CD4-positive, alpha-beta T cell treated with Interleukin-1 beta for 1 hour (primary cell): ENCODE measurements at regions not wholly inside any gene's neighbourhood (a gene's known extent, or its start where the extent isn't known, plus 50 kb on each side); places are given as distances from the start of the nearest gene placed in this dataset.

Experiments
- DNase-seq, 2 donors: peaks; one replicate each; pipeline ENCODE4 v3.0.0-alpha.2; 2020 to 2022

DNA sequence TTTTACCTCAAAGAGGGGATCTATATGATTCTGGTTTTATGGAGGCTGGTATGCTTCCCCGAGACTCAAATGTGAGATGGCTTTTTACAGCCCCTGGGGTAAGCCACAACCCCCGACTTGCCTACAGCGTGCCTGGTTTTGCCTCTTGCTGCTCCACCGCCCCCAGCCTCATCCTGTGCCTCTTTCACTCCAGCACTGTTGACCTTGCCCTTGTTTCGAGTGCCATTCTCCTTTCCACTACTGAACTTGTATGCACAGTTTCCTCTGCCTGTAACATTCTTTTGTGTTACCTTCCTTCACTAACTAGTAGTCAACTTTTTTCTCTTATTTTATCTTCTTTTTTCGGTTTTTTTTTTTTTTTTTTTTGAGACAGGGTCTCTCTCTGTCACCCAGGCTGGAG, 219.0 kb upstream of the ZBED5 start:
- no peak for DNase-seq

DNA sequence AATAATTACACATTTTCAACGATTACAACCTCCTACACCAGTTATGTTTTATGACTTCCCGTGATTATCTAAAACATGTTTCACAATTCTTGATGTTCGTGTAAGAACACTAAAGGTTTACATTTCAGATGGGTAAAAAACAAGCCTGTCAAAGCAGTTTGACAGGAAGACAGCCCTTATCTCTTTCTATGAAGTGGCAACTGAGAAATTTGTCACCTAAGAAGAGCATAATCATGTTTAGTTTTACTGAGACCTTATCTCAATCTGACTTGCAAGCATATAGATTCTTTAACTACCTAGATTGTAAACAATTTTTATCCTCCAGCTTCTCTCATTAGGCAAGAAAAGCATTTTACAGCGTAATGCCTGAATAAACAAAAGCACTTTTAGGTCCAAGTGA, 218.4 kb upstream of the ZBED5 start:
- DNase-seq: no peak

DNA sequence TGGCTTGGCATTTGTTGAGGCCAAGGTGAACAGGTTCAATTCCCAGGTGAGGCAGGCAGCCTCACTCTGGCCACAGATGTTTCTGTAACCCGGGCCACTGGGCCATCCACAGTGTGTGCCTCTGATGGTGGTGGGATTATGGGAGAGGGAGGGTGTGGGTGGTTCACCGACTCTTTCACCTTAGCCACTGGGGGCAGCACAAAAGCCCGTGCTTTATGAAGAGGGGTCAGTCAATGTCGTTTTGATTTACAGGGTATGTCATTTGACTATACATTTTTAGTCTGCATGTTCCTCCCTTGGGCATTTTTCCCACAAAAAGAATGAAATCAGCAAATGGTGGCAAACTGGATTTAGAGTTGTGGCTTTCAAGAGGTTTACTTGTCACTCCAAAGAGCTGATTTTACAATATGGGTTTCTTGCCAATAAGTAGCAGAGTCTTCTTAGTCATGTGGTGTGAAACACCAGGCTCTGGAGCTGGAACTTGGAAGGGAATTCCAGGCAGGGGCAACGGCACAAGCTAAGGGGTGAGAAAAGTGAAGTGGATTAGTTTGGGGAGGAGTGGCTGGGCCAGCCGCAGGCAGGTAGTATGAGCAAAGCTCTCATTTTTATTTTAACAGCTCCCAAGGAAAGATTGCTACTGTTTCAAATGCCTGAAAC, 217.8 kb upstream of the ZBED5 start:
- no peak for DNase-seq

DNA sequence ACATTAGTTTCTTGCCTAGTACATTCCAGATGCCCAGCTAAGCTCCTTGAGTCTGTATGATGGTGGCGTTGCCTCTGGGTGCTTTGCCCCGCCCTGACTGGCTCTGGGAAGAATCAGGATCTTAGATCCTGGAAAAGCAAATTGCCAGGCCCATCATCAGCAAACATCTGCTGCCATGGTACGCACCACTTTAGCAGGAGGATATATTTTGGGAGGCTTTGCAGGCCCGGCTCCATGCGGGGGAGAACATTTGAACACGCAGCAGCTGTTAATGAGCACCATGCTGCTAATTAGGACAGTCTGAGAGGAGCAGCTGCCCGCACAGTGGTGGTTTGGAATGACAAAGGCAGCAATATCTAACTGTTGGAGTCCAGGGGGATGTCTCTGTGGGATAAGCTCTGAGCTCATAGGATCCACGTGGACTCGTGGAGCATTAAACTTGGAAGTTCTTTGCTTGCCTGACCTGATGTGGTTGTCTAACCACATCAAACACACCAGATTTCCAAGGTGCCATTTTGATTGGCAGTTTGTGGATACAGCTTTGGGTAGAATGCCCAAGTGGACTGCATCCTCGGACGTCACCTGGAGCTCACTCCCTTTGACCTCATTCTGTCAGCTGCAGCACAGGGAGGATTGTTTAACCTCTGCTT, 217.0 kb upstream of the ZBED5 start:
- no peak for DNase-seq

DNA sequence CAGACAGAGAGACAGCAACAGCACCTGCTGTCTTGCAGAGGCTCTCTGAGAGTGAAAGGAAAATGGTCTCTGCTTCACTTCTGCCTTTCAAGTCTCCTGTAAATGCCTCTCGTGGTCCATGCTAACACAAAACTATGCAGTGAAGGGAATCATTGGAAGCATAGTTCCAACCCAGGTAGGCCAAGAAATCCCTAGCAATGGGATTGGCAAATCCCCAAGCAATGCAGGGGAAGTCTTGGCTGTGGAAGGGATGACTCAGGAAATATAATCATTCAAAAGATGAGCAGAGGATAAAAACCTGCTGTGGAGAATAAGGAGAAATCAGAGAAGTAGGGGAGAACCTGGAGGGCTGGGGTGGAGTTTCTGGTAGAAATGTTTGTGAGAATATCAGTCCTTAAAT, 216.1 kb upstream of the ZBED5 start:
- DNase-seq: no peak

DNA sequence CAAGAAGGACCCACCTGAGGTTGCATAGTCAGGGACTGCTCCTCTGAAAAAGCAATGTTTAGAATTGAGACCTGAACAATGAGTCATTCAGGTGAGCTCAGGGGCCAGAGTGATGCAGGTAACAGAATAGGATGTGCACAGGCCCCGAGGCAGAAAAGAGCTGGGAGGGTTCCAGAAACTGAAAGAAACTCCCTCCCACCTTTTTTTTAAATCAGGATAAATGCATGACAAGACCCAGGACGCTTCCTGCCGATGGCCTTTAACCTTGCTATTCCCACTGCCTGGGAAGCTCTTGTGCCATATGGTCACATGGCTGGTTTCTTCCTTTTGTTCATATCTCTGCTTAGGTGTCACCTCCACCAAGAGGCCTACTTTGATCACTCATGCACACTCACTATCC, 214.2 kb upstream of the ZBED5 start:
- DNase-seq: no peak

DNA sequence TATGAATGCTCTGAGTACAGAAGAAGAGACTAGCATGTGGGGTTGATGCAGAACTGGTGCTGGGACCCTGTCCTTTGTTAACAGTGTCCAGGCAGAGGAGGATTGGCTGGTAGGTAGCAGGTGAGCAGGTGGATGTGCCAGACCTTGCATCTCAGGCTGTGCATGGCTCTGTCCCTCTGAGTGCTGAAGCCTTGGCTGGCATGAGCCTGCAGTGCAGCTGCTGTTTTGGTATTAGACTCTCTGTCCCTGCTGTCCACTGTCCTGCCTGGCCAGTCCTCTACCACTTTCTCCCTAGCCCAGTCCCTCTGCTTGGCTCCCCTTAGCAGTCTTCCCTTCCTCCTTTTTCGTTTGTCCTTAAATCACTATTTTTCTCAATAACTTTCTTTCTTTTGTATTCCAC, 213.6 kb upstream of the ZBED5 start:
- DNase-seq: no peak

DNA sequence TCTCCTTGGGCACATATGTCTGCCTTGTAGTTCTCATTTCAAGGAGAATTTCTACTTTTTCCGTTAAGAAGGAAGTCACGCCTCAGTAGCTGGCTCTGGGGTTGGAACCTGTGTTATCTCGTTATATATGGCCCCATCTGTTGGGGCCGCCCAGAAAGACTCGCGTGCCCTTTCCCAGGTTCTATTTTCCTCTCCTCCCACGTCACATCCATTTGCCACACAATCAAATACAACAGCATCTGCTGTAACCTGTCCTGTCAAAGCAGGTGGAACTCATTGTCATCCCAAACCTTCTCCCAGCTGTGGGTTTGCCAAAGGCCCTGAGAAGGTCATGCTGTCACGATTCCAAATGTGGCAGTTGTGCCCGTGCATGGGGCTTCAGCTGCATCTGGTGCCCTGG, 213.1 kb upstream of the ZBED5 start:
- DNase-seq: no peak

DNA sequence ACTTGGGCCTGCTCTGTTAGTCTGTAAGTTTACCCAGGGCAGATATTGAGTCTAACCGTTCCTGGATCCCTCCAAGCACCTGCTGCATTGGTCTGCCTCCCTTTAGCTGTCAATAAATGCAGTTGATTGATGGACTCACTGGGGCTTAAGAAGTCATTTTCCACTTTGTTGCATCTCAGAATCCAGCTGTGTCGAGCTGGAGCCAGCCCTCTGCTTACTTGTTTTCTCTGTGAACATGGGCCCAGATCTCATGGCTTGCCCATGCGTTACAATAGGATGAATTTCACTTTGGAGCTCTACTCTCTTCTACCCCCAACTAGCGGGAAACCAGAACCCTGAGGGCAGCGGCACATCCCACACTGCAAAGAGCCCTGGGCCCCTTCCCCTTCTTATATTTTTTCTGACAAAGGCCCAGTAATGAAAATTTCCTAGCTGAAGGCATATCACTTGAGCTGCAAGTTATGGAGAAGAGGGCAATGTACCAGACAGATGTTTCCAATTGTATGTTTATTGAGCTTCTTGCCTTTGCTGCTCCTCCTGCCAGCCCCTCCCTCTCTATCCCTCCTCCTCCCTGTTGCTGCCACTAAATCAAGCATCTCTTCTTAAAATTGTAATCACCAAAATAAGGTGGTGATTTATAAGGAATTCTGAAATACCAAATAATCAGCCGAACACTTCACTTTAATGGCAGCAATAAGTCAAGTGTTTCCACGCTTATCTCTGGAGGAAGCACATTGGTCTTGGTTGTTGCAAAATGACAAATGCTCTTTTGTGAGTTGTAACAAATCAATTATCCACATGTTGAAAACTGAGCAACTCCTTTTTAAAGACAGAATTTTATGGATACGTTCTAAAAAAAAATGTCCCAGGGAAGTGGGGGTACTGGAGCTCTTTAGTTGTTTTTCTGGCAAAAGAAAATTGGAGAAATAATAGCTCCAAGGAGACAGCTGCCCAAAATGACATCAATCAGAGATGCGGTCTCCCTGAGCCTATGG, 212.3 kb upstream of the ZBED5 start:
- DNase-seq: no peak

DNA sequence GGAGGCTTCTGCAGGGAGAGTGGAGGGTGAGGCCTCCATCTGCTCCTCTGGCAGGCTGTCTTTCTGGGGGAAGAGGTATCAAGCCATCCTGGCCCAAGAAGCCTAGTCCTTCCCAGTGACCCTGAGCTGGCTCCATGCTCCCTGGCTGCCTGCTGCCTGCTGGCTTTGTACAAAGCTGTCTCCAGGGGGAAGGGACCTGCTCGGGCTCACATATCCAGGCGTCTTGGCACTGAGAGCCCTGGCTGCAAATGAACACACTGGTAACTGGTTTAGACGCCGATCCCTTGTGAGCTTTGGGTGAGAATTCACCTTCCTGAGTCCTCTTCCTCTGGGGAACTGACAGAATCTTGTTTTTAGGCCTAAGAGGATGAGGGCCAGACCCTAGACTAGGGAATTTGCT, 210.3 kb upstream of the ZBED5 start:
- no peak for DNase-seq

DNA sequence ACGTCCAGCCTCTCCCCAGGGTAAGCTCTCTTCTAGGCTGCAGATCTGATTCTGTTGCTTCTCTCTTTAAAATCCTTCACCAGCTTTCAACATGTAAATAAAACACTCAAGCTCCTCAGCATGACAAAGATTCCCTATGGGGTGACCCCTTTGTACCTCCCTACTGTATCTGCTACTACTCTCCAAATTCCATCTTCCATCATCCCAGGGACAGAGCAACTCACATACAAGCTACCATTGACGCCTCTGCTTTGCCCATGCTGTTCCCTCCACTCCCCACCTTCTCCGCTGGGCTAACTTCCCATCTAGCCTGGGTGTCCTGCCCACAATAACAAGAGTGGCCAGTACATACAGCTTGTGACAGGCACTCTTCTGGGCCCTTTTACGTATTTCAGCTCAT, 207.5 kb upstream of the ZBED5 start:
- no peak for DNase-seq

DNA sequence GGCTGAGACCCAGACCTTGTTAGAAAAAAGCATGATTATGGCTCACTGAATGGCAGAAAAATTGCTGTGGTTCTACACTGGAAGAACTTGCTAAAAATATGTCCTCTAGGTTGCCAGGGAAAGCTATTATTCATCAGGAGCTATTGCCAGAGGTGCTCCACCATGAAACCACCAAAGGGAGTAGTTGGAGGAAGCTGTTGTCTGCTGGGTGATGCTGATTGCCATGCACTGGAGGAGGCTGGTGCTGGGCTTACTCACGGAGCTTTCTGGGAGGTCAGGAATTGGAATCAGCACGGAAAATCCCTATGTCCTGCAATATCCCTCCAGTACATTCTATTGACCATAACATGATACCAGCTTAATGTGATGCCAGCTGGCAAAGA, 199.6 kb upstream of the ZBED5 start:
- no peak for DNase-seq

DNA sequence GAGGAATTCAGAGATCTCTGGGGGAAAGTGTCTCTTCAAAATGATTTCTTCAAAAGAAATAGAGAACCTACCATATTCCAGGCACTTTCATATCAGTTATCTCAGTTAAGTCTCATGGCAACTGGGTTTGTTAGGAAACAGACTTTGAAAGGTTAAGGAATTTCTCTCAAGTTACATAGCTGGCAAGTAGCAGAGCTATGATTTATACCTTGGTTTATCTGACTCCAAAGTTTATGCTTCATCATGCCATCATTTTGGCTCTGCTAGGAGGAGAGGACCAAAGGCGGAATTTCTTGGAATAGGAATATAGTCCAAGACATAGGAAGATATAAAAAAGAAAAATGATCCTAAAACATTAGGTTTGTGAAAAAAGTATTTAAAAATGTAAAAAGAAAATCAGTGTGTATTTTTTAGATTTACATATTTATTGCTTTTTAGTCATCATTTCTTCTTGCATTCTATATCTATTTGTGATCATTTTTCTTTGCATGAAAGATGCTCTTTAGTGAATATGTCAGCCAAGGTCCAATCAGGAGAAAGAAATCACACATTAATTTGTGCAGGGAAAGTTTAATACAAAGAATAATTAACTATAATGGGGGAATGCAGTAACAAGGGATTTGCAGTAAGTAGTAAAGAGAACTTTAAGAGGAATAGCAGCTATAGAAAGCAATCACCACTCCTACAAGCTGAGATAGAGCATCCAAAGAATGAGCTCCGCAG, 199.1 kb upstream of the ZBED5 start:
- no peak for DNase-seq

DNA sequence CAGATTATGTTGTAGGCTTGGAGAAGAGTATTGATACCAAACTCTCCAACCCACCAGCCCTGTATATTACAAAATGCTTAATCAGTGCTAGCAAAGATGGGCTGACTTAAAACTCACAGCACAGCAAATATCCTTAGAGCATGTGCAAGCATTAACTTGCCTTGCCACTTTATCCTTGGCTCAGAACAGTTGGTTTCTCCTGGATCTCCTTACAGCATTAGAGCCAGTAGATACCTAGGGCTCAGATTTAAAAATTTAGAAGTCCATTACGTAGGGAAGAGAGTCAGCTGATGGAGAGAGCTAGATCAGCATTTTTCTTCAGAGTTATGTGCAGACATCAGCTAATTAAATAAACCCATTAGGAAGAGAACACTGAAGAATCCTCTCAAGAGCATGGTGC, 198.5 kb upstream of the ZBED5 start:
- no peak for DNase-seq

DNA sequence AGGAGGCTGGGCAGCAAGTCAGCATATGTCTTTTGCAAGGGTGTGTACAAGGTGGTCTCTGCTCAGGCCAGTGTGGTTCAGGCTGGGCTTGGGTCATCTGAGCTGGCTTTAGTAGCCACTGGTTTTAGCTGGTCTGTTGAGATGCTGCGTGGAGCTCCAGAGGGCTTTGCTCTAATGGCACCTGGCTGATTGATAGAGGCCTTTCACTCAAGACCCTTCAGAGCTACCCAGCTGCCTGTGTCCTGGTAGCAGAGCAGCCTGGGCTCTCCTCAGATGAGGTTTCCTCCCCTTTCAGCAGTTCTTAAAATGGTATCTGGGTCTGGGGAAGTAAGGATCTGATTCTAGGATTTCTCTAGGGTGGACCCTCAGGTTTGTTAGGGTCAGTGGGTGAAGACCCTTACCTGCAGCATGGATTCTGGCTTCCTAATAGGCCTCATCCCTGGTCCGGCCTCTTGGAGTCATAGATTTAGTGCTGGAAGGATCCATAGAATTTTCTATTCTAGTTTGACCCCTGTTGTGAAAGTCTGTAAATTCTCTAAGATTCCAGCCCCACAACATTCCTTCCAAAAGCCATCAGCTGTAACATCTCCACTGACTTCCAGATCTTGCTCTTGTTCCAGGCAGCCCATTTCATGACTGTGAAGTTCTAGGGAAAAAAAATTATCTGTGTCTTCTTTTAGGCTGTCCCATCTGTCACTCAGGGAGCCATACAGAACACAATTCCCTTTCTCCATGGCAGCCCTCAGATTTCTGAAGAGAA, 190.2 kb upstream of the ZBED5 start:
- DNase-seq: no peak

DNA sequence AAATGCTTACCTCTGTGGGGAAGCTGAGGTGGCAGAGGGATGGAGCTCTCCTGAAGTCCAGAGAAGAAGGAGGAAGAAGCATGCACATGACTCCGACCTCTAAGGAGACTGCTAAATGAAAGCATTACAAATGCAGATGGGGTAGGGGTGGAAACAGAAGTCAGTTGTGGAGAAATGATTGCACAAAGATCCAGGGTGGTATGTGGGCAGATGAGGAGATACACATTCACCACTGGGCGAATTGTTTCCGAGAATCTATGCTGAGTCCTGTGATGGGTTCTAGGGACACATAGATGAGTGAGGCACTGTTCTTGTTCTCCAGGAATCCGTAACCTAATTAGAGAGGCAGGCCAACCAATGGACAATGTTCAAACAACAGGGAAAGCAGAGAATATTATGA, 188.9 kb upstream of the ZBED5 start:
- no peak for DNase-seq

DNA sequence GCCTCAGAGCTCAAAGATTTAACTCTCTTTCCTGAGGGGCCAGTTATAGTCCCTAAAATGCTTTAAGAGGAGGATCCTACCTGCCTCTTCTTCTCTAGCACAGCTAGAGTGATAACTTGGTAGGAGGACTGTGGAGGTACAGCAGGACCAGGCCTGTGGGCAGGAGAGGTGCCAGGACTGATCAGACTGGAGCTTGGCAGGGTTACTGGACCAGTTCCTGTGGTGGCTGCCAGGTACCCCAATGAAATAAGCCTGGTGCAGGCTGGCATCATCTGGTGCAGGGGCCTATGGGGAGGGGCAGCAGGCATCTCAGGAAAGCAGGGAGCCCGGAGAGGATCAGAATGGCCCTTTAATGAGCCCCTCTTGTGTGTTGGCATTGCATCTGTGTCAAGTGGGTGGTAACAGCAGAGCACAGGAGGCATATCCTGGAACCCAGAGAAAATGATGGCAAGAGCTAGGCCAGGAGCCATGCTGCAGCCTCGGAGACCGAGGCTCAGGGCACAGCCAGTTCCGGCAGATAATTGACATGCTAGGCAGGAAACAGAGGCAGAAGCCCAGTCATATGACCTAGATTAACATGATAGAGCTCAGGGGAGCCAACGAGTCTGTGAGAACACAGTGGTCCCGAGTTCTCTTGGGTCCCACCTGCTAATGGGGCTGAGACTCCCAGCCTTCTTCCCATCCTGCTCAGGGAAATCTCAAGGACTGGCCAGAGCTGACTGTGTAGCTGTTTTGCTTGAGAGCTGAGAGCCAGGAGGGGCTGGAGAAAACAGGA, 187.5 kb upstream of the ZBED5 start:
- DNase-seq: no peak

DNA sequence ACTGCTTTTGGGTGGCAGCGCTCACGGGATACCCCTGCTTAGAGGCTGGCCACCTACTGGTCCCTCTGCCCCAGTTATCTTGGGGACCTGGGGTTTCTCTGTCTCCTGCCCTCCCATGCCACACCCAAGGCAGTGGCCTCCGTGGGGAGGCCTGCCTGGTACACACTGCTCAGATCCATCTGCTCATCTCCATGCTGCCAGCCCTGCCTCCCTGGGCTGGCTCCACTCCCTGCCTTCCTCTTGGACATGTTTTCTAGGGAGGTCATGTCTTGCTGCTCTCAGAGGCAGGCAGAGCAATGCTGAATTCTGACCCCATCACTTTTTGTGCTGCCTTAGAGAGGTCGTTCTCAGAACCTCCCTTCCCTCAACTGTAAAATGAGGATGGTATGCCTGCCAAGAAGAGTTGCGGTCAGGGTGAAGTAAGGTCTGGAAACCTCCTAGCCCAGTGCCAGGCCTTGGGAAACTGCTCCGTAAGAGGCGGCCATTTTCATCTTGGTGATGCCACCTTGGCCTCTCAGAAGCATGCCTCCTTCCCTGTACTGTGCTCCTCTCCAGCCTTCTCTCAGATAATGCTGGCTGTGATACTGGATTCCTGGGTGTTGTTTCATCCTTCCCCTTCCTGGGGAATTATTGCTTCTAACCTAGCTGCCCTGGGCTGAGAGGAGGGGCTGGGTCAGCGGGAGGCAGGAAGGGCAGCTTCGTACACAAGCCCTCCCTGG, 186.4 kb upstream of the ZBED5 start:
- DNase-seq: no peak

DNA sequence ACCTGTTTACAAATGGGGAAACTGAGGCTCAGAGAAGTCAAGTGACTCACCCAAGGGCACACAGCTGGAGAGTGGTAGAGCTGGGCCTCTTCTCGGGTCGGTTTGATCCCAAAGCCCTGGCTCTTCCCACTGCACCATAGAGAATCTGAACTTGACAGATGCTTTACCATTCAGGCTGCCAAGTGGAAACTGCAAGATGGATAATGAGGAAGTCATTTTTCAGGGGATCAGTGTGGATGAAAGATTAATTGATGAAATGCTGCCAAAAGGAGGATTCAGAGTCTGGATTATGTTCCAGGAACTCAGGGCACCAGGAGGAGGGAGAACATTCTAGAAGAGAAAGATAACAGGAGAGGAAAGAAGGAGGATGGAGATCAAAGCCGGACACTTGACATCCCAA, 185.9 kb upstream of the ZBED5 start:
- no peak for DNase-seq

DNA sequence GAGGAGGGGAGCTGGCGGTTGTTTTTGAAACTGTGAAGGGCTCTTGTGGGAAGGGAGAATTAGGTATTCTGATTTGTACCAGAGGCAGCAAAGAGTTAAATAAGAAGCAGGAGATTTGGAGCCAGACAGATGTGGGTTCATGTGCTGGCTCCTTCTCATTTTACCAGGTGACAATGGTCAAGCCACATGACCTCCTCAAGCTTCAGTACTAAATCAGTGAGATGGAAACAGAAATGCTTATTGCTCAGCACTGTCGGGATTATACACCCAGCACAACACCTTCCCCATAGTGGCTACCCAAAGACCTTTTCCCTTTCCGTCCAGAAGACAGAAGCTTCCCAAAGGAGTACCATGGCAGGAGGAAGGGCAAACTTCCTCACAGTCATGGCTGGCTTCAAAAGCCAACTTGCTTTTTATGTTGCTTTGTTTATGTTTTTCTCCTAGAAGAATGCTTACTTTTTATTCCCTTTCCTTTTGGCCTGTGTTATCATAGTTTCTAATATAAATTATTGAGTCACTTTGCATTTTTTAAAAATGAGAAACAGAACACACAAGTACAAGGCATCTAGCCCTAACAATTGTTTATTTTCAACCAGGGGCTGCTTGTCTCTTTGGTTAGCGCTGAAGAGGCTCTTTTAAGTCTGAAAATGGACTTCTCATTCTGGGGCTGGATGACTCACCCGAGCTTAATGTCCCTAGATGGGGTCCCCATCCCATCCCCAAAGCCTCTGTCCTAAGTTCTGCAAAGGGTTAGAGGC, 181.5 kb upstream of the ZBED5 start:
- no peak for DNase-seq
